GM19397 (cell line): ENCODE measurements at regions not wholly inside any gene's neighbourhood (a gene's known extent, or its start where the extent isn't known, plus 50 kb on each side); places are given as distances from the start of the nearest gene placed in this dataset.
"Not testable (repeated sequence)": the region's sequence is repeated elsewhere in the genome, so short reads cannot be mapped to it uniquely, and the experiment has no call there.

ENCODE experiments used
- ATAC-seq: cut with Tn5 transposase; IDR thresholded peaks from one replicate; pipeline ENCODE4 v1.9.1; 2021; ENCODE audit warnings: mild to moderate bottlenecking, moderate library complexity; ENCODE audit not compliant: unreplicated experiment

DNA sequence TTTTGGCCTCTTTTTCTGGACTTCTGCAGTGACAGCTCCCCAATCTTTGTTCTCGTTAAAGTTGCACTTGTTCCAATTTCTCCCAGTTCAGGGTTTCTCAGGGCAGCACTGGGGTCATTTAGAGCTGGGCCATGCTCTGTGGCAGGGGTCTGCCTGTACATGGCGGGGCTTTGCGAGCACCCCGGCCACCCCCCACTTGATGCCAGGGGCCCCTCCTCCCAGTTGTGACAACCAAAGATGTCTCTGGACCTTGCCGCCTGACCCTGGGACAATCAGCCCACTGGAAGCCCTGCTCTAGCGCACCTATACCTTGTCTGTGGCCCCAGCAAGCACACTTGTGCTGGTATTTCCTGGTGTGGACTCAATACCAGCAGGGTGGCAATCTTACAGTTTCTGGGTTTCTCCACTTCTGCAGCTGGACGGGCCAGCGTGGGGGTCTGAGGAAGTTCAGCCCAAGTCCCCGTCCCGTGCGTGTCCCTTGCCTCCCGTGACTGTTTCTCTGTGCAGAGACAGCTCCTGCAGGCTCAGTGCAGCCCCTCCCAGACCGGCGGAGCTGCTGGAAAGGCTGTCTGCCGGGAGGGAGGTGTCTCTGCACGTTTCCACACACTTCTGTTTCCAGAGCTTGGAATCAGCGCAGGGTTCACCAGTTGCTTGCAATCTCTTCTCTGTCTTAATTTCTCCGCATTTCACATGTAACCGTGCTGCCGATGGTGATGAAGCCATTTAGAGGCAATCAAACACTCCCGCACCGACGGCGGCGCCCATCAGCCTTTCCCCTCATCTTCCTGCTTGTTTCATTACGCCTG, 1328.9 kb downstream of the BRD1 start:
- ATAC-seq: no peak

DNA sequence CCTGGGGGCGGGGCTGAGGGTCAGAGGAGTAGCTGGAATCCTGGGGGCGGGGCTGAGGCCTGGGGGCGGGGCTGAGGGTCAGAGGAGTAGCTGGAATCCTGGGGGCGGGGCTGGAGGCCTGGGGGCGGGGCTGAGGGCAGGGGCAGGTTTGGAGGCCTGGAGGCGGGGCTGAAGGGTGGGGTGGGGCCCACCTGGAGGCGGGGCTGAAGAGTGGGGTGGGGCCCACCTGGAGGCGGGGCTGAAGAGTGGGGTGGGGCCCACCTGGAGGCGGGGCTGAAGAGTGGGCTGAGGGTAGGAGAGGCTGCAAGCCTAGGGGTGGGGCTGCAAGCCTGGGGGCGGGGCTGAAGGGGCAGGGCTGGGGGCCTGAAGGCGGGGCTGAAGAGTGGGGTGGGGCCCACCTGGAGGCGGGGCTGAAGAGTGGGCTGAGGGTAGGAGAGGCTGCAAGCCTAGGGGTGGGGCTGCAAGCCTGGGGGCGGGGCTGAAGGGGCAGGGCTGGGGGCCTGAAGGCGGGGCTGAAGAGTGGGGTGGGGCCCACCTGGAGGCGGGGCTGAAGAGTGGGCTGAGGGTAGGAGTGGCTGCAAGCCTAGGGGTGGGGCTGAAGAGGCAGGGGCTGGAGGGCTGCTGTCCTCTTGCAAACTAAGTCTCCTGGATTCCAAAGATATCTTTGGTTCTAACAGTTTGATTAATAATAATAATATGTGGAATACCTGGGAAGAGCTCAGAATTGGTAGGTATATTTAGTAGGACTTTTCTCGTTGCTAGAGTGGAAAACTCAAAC, 1329.7 kb downstream of the BRD1 start:
- not testable (repeated sequence) for ATAC-seq

DNA sequence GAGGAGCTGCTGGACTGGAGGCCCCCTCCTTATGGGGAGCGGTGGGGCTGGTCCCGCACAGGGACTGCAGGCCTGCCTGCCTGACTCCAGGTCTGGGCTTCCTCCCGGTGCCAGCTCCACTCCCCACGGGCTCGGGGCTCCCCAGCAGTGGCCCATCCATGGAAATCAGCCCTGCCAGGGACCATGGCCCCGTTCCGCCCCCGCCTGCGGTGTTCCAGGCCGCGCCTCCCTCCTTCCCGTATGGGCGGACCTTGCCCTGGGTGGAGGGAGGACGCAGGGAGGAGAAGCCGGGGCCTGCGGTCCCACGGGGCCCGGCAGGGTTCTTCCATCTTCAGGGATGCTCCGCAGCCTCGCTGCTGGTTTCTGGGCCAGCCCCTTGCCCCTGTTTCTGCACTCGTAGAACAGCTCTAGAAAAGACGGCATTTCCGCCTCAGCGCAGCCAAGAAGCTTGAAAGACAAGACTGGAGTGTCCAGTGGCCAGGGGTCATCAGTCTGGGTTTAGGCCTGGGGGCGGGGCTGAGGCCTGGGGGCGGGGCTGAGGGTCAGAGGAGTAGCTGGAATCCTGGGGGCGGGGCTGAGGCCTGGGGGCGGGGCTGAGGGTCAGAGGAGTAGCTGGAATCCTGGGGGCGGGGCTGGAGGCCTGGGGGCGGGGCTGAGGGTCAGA, 1330.6 kb downstream of the BRD1 start:
- ATAC-seq: no peak

DNA sequence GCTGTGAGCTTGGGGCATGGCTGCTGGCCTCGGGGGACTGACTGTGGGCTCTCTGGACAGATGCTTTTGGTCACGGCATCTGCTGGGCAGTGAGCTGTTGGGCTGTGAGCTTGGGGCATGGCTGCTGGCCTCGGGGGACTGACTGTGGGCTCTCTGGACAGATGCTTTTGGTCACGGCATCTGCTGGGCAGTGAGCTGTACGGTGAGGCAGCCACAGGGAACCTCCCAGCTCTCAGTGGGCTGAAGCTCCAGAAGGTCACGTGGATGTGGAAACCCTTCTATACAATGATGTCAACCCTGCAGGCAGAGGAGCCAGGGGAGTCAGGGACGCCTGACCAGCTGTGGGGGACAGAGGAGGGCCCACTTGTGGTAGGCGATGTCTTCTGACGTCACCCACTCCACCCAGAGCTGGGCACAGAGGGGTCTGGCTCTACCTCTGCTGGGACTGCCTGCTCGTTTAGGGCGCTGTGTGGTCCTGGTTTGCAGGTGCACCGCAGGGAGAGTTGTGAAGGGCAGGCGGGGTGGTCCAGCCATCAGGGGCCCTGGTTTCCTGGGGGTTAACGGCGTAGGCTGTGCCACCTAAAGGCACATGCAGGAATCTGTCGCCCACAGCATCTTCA, 1331.3 kb downstream of the BRD1 start:
- ATAC-seq: no peak

- ATAC-seq: no peak
Observed at GRCh38 chr22:48495751-48496080, 1332.0 kb downstream of the BRD1 start.

GRCh38 chr22:48494968-48495750, 1332.5 kb downstream of the BRD1 start:
- no peak for ATAC-seq

GRCh38 chr22:48494256-48494967, 1333.3 kb downstream of the BRD1 start:
- no peak for ATAC-seq

DNA sequence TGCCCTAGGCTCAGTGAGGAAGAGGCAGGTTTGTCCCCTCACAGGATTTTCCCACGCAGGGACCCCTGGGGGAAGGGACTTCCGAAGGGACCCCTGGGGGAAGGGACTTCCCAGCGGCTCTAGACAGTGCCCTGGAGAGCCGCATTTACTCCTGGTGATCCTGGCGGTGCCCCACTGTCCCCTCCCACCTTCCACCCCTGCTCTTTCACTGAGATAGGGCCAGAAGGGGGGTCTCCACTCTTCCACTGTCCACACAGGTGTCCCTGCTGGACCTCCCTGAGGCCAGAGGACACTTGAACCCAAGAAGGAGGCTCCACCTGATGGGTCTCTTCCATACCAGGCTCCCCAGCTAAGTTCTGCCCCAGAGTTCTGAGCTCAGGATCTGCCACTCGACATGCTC, 1333.9 kb downstream of the BRD1 start:
- no peak for ATAC-seq

DNA sequence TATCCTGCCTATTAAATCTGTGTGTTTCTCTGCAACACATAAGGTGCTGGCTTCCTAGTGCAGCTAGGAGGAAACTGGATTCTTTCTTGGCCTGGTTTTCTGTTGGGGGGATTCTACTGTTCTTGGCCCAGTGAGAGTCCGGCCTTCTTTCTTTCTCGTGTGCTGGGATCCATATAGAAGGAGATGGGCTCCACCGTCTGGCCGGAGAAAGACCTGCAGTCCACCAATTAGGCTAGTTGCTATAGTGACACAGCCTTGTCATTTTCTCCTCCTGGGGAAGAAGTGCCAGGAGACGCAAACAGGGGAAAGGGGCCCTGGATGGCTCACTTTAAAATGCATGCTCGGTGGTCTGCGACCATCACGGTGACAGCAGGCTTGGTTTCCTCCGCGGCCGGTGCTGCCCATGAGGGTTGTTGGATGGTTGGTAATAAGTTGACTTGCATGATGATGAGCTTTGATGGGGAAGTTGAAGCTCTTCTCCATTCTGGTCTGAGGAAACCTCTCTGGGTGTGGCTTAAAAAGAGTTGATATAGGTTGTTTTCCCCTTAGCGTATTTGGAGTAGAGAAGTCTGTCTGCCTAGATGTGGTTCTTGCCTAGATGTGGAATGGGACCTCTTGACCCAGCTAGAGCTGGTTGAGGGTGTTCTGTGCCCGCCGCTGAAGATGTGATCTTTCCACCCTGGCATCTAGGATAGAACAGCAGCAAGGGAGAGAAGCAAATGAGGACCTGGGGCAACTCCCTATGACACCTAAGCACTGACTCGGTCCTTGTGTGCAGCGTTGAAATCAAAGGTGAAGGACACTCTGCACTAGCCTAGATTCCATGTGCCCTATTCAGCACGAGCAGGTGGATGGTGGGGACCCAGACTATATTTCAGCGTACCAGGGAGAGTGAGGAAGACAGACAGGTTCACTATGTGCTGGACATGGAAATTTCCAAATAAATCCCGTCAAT, 1335.0 kb downstream of the BRD1 start:
- no peak for ATAC-seq

GRCh38 chr22:48491451-48491941, 1336.2 kb downstream of the BRD1 start:
- ATAC-seq: no peak

DNA sequence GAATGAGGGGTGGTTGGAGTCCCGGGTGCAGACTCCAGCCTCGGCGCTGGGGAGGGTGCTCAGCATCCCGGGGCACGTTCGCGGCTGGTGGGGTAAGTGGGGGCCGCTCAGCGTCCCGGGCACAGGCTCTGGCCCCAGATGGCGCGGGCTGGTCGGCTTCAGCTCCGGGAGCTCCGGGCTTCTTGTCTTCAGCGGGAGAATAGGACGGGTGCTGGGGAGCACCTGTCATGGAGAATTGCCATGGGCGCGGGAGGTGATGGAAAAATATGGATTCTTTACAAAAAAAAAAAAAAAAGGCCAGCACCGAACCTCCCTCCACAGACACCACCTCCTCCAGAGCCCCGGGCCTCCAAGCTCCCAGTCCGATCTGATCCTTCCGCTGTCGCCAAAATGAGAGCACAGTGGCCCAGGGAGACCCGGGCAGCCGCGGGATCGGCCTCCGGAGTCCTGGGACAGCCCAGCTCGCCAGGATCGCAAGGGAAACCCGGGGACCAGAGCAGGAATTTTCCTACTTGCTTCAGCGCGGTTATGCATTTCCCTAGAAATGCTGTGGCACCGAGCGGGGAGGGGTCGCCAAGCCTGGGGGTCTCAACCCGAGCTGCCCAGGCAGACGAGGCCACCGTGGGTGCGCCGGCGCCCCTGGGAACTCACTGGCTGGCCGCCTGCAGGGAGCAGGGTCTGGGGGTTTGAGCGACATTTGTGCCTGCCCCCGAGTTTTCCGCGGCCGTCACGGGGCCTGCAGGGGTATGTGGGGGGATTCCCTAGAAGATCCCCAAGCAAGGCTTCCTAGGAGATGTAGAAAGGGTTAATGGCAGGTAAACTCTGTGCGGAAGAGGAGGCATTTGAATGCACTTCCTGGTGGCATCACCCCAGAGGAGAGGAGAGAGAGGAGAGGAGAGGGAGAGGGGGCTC, 1336.9 kb downstream of the BRD1 start:
- ATAC-seq: no peak

GRCh38 chr22:48489551-48490499, 1337.8 kb downstream of the BRD1 start:
- ATAC-seq: no peak

DNA sequence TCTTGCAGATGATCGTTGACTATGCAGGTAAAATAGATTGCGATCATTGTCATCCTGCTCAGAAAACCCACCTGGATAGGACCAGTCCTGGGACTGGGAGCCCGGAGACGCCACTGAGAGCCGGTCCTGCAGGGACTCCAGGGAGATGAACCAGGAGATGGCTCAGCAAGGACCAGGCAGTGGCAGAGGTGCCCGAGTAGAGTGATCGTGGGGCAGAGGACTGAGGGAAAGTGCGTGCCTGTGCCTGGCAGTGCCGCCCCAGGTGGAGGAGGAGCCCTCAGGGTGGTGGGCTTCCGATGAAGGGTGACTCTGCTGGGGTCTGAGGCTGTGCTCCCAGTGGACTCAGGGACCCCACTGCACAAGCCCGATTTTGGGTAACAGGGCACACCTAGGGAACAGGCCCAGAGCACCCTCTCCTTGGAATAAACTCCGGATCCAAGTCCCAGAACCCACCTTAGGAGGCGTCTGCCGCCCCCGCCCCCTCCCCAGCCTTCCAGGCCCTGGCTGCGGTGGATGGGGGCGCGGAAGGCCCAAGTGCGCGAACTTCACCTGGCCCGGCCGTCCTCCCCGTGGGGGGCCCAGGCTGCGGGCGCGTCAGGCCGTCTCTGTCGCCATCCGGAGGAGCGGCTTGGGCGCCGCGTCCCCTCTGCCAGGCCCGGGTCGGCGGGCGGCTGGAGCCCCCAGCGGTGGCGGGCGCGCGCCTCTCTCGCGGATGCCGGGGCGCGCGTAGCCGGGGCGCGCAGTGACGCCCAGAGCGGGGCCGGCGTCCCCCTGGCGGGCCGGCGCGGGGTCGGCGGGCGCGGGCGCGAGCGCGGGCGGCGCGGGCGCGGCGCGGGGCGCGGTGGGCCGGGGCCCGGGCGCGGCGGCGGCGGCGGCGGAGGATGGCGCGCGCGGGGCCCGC, 1338.8 kb downstream of the BRD1 start:
- ATAC-seq: no peak

GRCh38 chr22:48488149-48488551, 1339.5 kb downstream of the BRD1 start:
- ATAC-seq: no peak

DNA sequence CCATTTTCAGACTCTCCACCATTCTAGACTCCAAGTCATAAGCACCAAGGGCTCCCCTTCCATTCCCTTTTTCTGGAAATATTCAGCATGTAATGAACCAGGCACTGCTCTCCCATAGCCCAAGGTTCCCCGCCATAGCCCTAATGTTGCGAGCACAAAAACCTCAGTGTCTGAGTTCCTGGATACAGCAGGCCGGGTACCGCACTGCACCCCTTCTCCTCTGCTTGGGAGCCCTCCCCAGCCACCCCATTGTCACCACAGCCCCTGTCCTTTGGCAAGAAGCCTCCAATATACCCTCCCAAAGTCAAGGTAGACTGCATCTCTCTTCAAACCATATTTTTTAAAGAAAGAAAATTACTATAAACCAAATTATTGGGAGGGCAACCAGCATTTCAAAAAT, 1341.1 kb downstream of the BRD1 start:
- no peak for ATAC-seq

DNA sequence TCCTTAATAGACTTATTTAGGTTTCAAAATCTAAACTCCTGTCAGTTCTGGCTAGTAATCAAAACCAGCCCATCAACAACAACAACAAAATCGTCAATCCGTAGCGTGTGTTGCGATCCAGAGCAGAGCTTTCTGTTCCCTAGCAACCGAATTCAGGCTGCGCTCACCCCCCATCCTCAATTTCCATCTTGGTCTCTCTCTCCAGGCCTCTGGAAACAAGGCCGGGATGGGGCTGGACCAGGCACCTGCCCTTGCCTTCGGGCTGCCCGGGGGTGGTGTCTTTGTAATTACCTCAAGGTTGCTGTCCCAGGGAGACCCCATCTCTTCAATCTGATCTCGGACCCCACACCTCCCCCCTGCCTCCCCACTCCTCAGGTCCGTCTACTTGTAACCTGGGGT, 1341.5 kb downstream of the BRD1 start:
- no peak for ATAC-seq
